ENCODE measurements at regions not wholly inside any gene's neighbourhood (a gene's known extent, or its start where the extent isn't known, plus 50 kb on each side); places are given as distances from the start of the nearest gene placed in this dataset.
"Not testable (repeated sequence)": the region's sequence is repeated elsewhere in the genome, so short reads cannot be mapped to it uniquely, and the experiment has no call there.

DNA sequence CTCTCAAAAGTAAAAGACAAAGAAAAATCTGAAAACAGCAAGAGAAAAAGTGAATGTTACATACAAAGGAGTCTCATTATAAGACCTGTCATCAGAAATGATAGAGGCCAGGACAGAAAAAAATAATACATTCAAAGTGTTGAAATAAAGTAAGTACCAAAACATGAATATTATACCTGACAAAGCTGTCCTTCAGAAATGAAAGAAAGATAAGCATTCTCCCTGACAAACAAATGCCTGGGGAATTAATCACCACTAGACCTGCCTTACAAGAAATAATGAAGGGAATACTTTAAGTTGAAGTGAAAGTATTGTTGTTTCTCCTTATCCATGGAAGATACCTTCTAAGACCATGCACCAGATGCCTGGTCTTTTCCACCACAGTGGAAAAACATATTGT is 1605.2 kb upstream of the CDH6 start:
- no peak for DNase-seq (ENCODE audit: low read depth in 4 of 4, low spot score in 2 of 4)

DNA sequence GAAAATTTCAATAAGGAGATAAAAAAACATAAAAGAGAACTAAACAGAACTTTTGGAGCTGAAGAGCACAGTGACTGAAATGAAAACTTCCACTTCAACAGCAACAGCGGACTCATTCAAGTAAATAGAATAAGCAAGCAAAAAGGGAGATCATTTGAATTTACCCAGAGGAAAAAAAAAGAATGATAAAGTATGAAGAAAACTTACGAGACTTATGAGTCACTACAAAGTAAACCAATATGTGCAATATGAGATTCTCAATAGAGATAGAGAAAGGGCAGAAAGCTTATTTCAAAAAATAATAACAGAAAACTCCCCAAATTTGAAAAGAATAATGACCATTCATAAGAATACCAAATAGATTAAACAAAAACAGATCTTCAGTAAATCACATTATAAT is 1605.7 kb upstream of the CDH6 start:
- no peak for DNase-seq (ENCODE audit: low read depth in 4 of 4, low spot score in 2 of 4)

GRCh38 chr5:29568028-29568427 is 1625.5 kb upstream of the CDH6 start:
- DNase-seq (ENCODE audit: low read depth in 4 of 4, low spot score in 2 of 4): no peak

DNA sequence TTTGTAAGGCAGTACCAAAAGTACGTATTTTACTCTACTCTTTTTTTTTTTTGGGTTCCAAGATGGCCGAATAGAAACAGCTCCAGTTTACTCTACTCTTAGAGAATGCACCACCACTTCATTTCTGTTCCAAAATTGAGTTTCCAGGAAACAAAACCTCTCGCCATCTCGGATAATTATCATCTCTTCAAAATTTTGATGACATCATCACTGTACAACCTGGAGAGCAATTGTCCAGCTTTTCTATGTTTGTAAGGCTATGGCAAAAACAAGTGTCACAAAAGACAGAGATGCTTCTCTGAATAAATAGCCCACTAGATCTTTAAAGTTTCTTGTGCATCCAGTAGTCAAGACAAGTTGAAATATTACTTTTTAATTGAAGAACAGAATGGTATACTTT is 1631.9 kb upstream of the CDH6 start:
- DNase-seq (ENCODE audit: low read depth in 4 of 4, low spot score in 2 of 4): no peak

- DNase-seq (ENCODE audit: low read depth in 4 of 4, low spot score in 2 of 4): no peak
These were observed 1643.0 kb upstream of the CDH6 start for GRCh38 chr5:29550523-29550922.

GRCh38 chr5:29548262-29548661 is 1645.2 kb upstream of the CDH6 start:
- no peak for DNase-seq (ENCODE audit: low read depth in 4 of 4, low spot score in 2 of 4)

DNA sequence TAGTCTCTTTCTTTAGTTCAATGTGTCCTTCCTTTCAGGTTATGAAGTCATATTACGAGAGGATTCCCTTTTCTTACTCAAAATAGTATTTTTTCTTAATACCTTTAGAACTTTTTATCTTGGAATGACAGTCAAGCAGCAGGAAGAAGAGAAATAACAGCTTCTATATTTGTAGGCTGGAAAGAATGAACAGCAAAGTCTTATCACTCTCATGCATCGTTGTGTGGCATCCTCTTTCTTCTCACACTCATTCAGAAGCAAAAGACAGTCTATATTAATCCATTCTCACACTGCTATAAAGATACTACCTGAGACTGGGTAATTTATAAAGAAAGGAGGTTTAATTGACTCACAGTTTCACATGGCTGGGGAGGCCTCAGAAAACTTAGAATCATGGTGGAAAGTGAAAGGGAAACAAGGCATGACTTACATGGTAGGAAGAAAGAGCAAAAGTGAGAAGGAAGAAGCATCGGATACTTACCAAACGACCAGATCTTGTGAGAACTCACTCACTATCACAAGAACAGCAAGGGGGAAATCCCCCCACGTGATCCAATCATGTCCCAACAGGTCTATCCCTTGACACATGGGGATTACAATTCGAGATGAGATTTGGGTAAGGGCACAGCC is 1646.1 kb upstream of the CDH6 start:
- no peak for DNase-seq (ENCODE audit: low read depth in 4 of 4, low spot score in 2 of 4)

DNA sequence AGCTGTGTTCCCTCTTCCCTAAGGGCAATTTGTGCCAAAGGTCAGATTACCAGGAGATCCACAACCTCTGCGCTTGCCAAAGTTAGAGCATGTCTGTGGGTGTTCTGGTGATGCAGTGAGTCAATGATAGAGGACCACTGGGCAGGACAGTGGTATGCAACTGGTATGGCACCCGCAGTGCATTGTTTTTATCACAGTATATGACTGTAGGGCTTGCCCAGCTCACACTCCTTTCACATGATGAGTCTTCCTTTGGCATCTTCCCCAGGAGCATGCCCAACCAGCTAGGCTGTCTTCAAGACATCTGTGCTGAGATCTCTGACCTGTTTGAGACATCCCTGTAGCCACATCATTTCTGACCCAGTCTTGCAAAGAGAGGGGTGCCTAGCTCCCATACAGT is 1650.0 kb upstream of the CDH6 start:
- DNase-seq (ENCODE audit: low read depth in 4 of 4, low spot score in 2 of 4): no peak

- DNase-seq (ENCODE audit: low read depth in 4 of 4, low spot score in 2 of 4): no peak
These were observed 1669.3 kb upstream of the CDH6 start for GRCh38 chr5:29524227-29524626.

- DNase-seq (ENCODE audit: low read depth in 4 of 4, low spot score in 2 of 4): no peak
These were observed 1675.3 kb upstream of the CDH6 start for GRCh38 chr5:29518176-29518575.

DNA sequence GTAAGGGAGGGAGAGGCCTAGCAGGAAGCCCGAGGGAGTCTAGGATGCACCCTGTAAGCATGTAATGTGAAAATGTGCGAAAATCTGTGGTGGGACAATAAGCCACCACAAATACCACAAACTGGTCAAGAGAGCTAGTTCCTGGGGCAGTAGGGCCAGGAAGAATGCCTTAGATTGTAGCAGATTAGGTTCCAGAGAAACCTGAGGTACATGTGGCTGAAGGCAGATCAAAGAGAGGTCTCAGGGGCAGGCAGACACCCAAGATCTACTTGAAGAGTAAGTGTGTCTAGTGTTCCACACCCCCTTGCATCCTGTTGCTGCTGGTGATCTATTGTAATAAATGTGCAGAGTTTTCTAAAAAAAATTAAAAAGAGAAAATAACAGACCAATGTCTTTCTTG is 1677.3 kb upstream of the CDH6 start:
- no peak for DNase-seq (ENCODE audit: low read depth in 4 of 4, low spot score in 2 of 4)

DNA sequence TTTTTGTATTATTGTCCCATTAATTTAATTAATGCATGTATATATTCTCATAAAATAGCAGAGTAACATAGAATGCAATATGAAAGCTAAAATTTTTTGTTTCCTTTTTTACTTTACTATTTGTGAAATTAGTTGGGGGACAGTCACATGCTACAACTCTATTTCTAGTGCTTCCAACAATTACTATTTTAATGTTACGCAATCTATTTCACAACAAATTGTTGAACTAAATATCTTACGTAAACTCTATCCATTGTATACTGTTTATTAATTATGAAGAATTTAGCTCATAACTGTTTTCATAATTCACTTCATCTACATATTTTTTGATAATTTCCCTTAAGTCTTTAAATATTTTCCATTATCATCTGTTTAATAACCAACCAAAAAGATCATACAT is 1685.4 kb upstream of the CDH6 start:
- DNase-seq (ENCODE audit: low read depth in 4 of 4, low spot score in 2 of 4): no peak

DNA sequence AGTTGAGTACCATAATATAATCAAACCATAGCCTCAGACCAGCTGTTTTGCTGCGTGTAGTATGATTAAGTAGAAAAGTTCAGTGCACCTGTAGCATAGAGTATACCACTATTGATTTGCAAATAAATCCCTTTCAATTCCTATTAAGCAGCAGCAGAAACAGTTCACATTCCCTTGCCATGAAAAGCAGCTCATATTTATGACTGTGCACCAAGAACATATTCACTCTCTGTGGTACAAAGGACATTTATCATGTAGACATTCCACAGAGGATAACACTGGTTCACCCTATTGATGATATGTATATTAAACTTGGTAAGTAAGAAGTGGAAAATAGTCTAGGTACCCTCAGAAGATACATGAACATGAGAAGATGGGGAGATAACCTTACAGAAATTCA is 1689.1 kb upstream of the CDH6 start:
- no peak for DNase-seq (ENCODE audit: low read depth in 4 of 4, low spot score in 2 of 4)

DNA sequence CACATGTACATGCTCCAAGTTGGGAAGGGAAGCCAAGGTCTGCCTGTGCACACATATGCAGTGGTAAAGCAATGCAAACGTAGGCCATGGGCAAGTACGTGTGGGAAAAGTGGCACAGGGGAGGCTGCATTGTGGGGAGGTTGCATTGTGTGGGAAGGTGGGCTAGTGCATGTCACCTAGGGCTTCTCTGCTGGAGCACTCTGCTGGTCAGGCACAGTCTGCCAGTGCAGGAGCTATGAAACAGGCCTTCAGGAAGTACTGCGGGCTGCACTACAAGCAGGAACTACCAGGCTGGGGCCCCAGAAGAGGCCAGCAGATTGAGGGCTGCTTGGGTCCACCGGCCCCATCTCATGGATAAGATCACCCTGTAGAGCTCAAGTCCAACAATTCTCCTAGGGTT is 1694.6 kb upstream of the CDH6 start:
- DNase-seq (ENCODE audit: low read depth in 4 of 4, low spot score in 2 of 4): no peak

GRCh38 chr5:29498412-29498811 is 1695.1 kb upstream of the CDH6 start:
- DNase-seq (ENCODE audit: low read depth in 4 of 4, low spot score in 2 of 4): no peak

- no peak for DNase-seq (ENCODE audit: low read depth in 4 of 4, low spot score in 2 of 4)
These were observed 1708.2 kb upstream of the CDH6 start for GRCh38 chr5:29485333-29485732.

- DNase-seq (ENCODE audit: low read depth in 4 of 4, low spot score in 2 of 4): no peak
These were observed 1723.9 kb upstream of the CDH6 start for GRCh38 chr5:29469581-29469980.

DNA sequence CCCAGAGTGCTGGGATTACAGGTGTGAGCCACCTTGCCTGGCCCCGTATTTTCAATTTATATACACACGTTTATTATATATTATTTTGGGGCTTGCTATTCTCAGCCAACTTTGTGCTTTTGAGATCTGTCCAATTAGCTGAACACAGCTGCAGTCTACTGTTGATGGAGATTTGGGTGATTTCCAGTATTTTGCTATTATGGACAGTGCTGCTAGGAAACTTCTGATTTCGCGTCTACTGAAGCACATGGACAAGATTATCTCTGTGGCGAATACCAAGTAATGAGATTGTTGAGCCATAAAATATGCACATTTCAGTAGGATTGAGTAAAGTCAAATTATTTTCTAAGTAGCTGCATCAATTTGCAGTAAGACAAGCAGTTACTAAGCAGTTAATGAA is 1731.2 kb upstream of the CDH6 start:
- no peak for DNase-seq (ENCODE audit: low read depth in 4 of 4, low spot score in 2 of 4)

DNA sequence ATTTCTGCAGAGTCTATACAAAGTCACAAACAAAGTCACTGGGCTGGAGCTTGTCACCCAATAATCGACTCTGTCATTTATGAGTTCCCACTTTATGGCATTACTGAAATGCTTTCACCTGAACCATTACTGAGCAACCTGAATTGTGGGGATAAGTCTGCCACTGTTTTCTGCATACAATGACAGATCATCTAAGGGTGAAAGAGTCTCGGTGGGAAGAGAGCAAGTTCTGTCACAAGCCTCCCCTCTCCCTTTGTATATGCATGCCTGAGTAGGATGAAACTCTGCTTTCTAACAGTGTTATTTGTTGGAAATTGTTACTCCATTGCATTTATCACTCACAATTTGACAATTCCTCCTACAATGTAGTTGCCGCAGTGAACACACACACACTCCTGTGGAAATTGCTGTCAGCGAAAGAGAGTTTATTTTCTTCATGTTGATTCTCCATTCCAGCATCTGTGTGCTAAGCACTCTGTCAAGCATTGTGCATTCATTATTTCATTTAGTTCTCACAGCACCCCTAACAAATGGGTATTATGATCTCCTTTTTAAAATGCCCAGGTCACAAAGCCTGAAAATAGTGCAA is 1732.4 kb upstream of the CDH6 start:
- no peak for DNase-seq (ENCODE audit: low read depth in 4 of 4, low spot score in 2 of 4)

- DNase-seq (ENCODE audit: low read depth in 4 of 4, low spot score in 2 of 4): not testable (repeated sequence)
These were observed 1742.5 kb upstream of the CDH6 start for GRCh38 chr5:29451004-29451403.

GRCh38 chr5:29414681-29415080 is 1778.8 kb upstream of the CDH6 start:
- DNase-seq (ENCODE audit: low read depth in 4 of 4, low spot score in 2 of 4): no peak

- no peak for DNase-seq (ENCODE audit: low read depth in 4 of 4, low spot score in 2 of 4)
These were observed 1780.5 kb upstream of the CDH6 start for GRCh38 chr5:29412979-29413378.

DNA sequence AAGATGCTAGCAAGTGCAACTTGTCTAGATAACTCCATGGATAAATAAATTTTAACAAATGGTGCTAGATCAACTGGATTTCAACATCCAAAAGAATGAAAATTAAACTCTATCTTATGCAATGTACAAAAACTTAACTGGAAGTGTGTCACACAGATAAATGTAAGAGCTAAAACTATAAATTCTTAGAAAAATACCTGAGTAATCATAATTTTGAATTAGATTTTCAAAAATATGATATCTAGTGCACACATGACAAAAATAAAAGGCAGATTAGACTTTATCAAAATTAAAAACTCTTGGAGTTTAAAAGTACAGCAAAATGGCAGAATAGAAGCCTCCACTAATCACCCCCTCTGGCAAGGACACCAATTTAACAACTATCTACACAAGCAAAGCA is 1791.2 kb upstream of the CDH6 start:
- DNase-seq (ENCODE audit: low read depth in 4 of 4, low spot score in 2 of 4): no peak

All from left renal cortex interstitium (tissue), 4 donors.